ENCODE measurements at regions not wholly inside any gene's neighbourhood (a gene's known extent, or its start where the extent isn't known, plus 50 kb on each side); places are given as distances from the start of the nearest gene placed in this dataset.
A peak's percentile ranks its signal among the peaks of the same experiment; 100 is the strongest.

DNA sequence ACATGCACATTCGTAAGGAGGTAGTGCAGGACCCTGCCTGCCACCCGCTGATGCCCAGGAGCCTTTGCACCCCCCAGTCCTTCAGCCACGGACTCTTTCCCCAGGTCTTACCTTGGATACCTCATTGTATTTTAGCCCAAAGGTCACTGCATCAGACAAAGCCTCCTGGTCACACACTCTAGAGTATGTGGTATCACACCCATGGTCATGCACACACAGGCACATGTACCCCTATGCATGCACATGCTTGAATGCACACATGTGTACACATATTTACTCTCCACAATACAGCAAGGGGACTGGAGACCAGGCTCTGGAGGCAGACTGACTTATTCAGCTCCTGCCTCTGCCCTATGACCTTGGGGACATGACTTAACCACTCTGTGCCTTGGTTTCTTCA, 357.5 kb downstream of the C16orf95 start:
- no peak for DNase-seq (ENCODE audit: low spot score)
- H3K36me3 Mint-ChIP-seq (ENCODE audit: low read depth): no peaks in the 10 kb centered on the region
- TF ChIP-seq, protein P1, sequence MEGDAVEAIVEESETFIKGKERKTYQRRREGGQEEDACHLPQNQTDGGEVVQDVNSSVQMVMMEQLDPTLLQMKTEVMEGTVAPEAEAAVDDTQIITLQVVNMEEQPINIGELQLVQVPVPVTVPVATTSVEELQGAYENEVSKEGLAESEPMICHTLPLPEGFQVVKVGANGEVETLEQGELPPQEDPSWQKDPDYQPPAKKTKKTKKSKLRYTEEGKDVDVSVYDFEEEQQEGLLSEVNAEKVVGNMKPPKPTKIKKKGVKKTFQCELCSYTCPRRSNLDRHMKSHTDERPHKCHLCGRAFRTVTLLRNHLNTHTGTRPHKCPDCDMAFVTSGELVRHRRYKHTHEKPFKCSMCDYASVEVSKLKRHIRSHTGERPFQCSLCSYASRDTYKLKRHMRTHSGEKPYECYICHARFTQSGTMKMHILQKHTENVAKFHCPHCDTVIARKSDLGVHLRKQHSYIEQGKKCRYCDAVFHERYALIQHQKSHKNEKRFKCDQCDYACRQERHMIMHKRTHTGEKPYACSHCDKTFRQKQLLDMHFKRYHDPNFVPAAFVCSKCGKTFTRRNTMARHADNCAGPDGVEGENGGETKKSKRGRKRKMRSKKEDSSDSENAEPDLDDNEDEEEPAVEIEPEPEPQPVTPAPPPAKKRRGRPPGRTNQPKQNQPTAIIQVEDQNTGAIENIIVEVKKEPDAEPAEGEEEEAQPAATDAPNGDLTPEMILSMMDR (IDR thresholded peaks at IDR 0.05): no peak
- peaks cover 24% of the 10 kb centered on the region for H3K4me1 Mint-ChIP-seq (ENCODE audit: low read depth)
- H3K27ac Mint-ChIP-seq (ENCODE audit: unreplicated experiment): no peak overlapping the region
- H3K27me3 Mint-ChIP-seq (ENCODE audit: low read depth): no peaks in the 10 kb centered on the region
- no peak overlapping the region for H3K4me3 Mint-ChIP-seq (ENCODE audit: unreplicated experiment)
- H3K9me3 Mint-ChIP-seq (ENCODE audit: low read depth): no peaks in the 10 kb centered on the region

DNA sequence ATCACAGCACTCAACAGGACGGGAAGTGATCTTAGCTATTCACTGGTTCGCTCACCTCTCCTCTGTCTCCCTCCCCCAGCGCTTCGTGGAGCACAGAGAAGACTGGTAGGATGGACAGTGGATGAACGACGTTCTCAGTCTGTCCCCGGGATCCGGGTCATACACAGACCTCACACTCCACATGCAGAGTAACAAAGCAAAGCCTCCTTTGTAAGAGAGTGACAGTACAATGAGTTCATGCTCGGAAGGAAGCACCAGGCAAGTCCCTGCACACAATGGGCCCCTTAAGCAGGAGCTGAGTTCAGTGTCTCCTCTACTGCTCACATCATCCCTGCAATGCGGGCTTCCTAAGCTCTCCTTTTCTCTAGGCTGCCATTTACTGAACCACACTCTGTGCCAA, 356.9 kb downstream of the C16orf95 start:
- H3K9me3 Mint-ChIP-seq (ENCODE audit: low read depth): no peaks in the 10 kb centered on the region
- no peaks in the 10 kb centered on the region for H3K27me3 Mint-ChIP-seq (ENCODE audit: low read depth)
- DNase-seq (ENCODE audit: low spot score): no peak
- H3K4me3 Mint-ChIP-seq (ENCODE audit: unreplicated experiment): no peak overlapping the region
- TF ChIP-seq, protein P1 (IDR thresholded peaks at IDR 0.05): no peak
- no peak overlapping the region for H3K27ac Mint-ChIP-seq (ENCODE audit: unreplicated experiment)
- H3K4me1 Mint-ChIP-seq (ENCODE audit: low read depth): peaks cover 24% of the 10 kb centered on the region
- no peaks in the 10 kb centered on the region for H3K36me3 Mint-ChIP-seq (ENCODE audit: low read depth)

DNA sequence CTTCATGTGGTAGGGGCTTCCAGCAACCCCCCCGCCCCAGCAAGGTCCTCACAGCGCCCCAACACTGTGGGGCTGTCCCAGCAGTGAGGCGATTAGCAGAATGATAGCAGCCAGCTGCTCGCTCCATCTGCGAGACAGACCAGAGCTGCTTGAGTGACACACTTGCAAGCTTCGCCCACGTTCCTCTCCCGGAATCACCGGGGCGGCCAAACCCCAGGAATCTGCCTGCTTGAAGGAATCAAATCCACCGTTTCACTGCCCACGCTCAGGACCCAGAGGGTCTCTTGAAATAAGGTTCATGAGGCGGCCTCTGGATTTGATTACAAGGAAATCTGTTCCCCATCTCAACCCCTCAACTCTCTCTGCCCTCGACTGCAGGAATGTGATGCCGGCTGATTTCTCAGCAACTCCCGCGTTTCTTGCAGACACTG, 356.0 kb downstream of the C16orf95 start:
- no peaks in the 10 kb centered on the region for H3K27me3 Mint-ChIP-seq (ENCODE audit: low read depth)
- H3K4me3 Mint-ChIP-seq (ENCODE audit: unreplicated experiment): no peak overlapping the region
- H3K9me3 Mint-ChIP-seq (ENCODE audit: low read depth): no peaks in the 10 kb centered on the region
- no peaks in the 10 kb centered on the region for H3K36me3 Mint-ChIP-seq (ENCODE audit: low read depth)
- TF ChIP-seq, protein P1 (IDR thresholded peaks at IDR 0.05): no peak
- peak; percentile 85 for DNase-seq (ENCODE audit: low spot score)
- H3K4me1 Mint-ChIP-seq (ENCODE audit: low read depth): peaks cover 24% of the 10 kb centered on the region
- no peak overlapping the region for H3K27ac Mint-ChIP-seq (ENCODE audit: unreplicated experiment)

DNA sequence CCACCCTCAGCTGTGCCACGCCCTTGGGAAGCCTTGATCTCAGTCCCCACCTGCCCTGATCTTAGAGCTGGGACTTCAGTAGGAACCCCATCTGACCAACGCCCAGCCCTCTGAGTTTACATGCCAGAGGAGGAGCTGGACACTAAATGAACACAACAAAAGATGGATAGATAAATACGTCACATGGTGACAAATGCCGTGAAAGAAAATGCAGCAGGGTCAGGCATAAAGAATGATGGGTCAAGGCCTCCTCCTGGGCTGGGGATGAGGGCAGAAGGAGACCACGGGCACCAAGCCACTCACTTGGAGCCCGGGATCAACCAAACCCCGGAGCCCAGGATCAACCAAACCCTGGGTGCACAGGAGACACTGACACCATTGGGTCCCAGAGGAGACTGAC, 354.9 kb downstream of the C16orf95 start:
- DNase-seq (ENCODE audit: low spot score): no peak
- H3K27ac Mint-ChIP-seq (ENCODE audit: unreplicated experiment): no peak overlapping the region
- H3K36me3 Mint-ChIP-seq (ENCODE audit: low read depth): no peaks in the 10 kb centered on the region
- H3K9me3 Mint-ChIP-seq (ENCODE audit: low read depth): no peaks in the 10 kb centered on the region
- no peaks in the 10 kb centered on the region for H3K27me3 Mint-ChIP-seq (ENCODE audit: low read depth)
- H3K4me1 Mint-ChIP-seq (ENCODE audit: low read depth): peaks cover 24% of the 10 kb centered on the region
- no peak overlapping the region for H3K4me3 Mint-ChIP-seq (ENCODE audit: unreplicated experiment)
- TF ChIP-seq, protein P1 (IDR thresholded peaks at IDR 0.05): no peak

DNA sequence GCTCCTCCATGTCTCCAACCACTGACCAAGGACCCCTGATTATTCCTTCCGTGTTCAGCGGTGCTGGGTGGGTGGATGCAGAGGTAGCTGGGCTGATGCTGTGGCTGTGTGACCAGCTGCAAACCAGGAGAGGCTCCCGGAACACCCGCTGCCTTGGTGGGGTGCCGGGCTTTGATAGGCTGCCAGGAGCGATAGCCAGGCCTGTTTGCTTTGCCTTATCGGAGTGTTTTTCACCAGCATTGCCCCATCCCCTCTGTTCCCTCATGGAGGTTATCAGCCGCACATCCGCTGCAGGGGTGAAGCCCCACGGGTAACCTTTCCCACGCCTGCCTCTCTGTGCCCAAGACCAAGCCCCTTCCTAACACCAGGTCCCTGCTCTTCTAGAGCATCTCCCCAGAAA, 354.3 kb downstream of the C16orf95 start:
- no peak overlapping the region for H3K27ac Mint-ChIP-seq (ENCODE audit: unreplicated experiment)
- no peaks in the 10 kb centered on the region for H3K27me3 Mint-ChIP-seq (ENCODE audit: low read depth)
- peaks cover 24% of the 10 kb centered on the region for H3K4me1 Mint-ChIP-seq (ENCODE audit: low read depth)
- no peaks in the 10 kb centered on the region for H3K36me3 Mint-ChIP-seq (ENCODE audit: low read depth)
- H3K9me3 Mint-ChIP-seq (ENCODE audit: low read depth): no peaks in the 10 kb centered on the region
- H3K4me3 Mint-ChIP-seq (ENCODE audit: unreplicated experiment): no peak overlapping the region
- TF ChIP-seq, protein P1 (IDR thresholded peaks at IDR 0.05): no peak
- DNase-seq (ENCODE audit: low spot score): no peak
